ENCODE measurements at regions not wholly inside any gene's neighbourhood (a gene's known extent, or its start where the extent isn't known, plus 50 kb on each side); places are given as distances from the start of the nearest gene placed in this dataset.

DNA sequence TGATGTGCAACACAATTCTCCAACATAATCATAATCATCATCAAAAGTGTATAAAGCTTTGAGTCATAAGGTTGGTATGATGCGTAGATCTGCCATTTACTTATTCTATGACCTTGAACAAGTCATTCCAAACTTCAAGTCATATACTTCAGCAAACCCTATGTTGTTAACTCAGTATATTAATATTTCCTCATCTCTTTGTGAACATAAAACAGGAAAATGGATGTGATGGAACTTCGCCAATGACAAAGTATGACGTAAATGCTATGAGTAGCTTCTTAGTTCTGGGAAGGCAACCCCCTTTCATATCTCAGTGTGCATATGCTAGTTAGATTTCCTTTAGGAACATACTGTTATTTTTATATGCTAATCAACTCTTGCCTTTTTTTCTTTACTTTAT is 102.7 kb upstream of the ANO3 start:
- DNase-seq (ENCODE audit: extremely low read depth in 1 of 11, low read depth in 9 of 11, low spot score in 4 of 11) = no peak

DNA sequence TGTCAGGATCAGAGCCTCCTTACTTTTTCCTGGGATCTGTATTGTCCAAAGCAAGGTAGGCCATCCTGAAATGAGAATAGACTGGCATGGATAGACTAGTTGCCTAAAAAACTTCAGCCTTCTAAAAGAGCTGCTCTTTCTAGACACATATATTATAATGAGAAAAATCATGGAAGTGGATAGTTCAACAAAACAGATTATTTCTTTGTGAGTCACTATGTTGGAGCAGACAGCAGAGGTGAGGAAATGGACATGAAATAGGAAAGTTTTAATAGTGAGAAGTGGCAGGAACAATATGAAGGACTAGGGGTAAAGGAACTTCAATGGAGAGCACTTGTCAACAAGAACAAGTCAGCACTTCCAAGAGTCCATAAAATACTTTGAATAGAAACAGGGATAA is 101.9 kb upstream of the ANO3 start:
- DNase-seq (ENCODE audit: extremely low read depth in 1 of 11, low read depth in 9 of 11, low spot score in 4 of 11) = no peak

DNA sequence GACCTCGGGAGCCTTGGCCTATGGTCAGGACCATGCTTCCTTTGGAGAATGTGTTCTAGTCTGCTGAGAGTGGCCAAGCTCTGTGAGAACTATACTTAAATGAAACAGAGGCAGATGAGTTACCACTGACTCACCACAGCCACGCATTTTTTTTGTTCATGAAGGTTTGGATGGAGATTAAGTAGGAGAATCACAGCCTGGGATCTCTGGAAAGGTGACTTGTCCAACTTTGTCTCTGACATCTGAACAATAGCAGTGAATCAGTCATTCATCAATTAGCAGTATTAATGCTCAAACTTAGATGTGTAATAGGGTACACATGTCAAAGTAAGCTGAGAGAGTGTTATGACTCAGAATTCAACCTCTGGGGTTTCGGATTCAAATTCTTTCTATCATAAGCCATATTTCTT is 100.7 kb upstream of the ANO3 start:
- DNase-seq (ENCODE audit: extremely low read depth in 1 of 11, low read depth in 9 of 11, low spot score in 4 of 11) = no peak

DNA sequence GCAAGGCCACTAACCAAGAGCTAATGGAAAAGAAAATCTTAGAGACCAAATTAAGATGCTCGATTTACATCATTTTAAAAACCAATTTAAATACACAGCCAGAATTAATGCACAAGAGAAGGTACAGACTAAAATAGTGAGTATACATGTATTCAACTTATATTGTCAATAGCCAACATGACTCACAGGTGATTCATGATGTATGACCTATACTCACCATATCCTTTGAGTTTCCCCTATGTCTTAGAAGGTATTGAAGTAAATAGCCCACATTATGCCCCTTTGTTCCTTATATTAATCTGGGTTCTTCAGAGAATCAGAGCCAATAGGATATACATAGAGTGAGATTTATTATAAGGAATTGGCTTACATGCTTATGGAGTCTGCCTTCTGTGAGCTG is 97.5 kb upstream of the ANO3 start:
- DNase-seq (ENCODE audit: extremely low read depth in 1 of 11, low read depth in 9 of 11, low spot score in 4 of 11) = no peak

DNA sequence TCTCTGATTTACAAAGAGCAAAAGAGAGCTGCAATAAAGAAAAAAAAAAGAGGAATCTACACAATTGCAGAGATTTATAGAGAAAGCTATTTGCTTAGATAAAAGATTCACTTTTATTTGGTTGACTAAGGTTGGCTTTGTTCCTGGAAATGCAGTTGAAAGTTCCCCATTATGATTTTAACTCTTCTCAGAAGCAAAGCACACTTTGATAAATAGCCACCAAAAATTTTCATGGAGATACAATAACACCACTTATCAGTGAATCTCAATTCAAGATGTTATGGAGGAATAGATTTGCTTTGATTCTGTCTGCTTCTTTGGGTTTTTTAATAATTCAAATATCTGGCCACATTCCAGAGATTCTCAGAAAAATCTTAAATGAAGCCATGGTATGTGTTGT is 88.5 kb upstream of the ANO3 start:
- no peak for DNase-seq (ENCODE audit: extremely low read depth in 1 of 11, low read depth in 9 of 11, low spot score in 4 of 11)

DNA sequence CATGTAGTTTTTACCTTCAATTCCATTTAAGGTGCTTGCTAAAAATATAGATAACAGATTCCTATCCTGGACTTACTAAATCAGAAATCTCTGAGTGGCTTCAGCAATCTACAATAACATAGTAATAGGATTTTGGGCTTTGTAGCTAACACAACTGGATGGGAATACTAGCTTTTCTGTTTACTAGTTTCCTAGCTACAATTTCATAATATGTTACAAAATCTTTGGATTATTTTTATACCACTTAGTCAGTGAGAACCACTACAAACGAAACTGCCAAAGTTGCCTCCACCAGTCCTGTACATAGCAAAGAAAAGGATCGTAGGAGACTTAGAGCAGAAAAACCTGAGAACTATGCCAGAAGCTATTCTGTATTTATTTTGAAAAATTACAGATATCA is 87.7 kb upstream of the ANO3 start:
- no peak for DNase-seq (ENCODE audit: extremely low read depth in 1 of 11, low read depth in 9 of 11, low spot score in 4 of 11)

DNA sequence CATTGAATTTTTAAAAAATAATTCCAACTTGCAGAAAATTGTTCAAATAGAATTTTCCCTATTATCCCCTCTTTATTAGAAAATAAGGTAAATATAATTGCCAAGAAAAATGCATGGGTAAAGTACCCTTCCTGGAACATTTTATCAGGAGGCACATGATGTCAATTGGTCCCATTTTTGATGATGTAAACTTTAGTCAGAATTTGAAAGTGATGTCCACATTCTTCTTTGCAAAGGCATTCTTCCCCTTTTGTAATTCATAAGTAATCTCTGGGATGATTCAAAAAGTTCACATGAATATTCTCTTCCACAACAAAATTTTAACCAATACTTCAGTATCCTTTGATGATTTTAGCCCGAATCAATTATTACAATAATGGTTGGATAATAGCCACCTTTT is 86.9 kb upstream of the ANO3 start:
- no peak for DNase-seq (ENCODE audit: extremely low read depth in 1 of 11, low read depth in 9 of 11, low spot score in 4 of 11)

DNA sequence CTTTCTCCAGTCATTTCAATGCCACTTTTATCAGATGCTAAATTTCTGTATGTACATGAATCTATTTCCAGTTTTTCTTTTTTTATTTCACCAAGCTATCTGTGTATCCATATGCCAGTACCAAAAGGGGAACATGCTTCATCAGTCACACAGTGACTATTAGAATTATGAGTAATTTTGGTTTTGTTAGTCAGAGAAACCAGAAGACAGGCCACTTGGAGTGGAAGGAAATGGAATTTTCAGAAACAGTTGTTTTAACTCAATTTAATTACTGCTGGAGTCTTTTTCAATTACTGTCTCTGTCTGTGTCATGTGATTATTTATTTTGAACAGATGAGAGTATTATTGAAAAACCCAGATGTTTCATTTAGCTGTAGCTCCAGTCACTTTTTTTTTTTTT is 84.6 kb upstream of the ANO3 start:
- DNase-seq (ENCODE audit: extremely low read depth in 1 of 11, low read depth in 9 of 11, low spot score in 4 of 11) = peak in 4 of 11 donors; percentile 8 to 11 (median 8)

DNA sequence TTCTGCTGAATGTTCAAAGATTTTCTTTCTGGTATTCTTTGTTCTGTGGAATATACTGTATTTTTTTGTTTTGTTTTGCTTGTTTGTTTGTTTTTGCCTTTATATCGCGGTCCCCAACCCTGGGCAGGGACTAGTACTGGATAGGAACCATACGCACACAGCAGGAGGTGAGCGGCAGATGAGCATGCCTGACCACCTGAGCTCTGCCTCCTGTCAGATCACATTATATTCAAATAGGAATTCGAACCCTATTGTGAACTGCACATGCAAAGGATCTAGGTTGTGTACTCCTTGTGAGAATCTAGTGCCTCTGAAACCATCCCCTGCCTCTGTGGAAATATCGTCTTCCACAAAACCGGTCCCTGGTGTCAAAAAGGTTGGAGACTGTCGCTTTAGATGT is 83.3 kb upstream of the ANO3 start:
- no peak for DNase-seq (ENCODE audit: extremely low read depth in 1 of 11, low read depth in 9 of 11, low spot score in 4 of 11)

DNA sequence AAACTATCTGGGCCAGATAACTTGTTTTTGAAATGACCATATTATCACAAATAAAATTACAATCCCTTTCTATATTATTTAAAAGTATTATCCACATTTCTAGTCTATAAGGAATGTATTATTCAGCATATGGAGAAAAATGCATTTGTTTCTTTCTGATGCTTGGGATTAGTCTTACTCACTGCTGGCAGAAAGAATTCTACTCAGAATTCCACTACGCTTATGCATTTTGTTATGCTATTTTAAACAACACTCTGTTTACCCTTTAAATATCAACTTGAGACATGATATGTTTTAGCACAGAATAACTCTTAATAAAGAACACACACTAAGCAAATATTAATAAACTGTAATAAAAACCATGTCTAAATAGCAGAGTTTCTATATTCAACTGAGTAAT is 77.6 kb upstream of the ANO3 start:
- no peak for DNase-seq (ENCODE audit: extremely low read depth in 1 of 11, low read depth in 9 of 11, low spot score in 4 of 11)

DNA sequence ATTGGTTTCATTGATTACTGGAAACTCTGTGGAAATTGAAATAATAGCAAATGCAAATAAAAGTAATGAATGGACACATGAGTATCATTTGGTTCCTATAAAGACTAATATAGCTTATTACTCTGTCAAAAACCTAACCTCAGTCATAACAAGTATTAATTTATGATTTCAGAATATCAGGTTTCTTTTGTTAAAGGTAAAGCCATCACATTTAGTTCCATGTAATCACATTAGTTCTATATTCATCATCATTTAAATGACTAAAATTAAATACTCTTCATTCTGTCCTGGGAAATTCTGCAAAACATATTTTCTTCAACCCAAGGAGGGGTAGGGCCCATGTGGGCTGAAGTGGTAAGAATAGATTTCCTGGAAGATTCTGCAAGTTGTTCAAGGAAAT is 68.2 kb upstream of the ANO3 start:
- DNase-seq (ENCODE audit: extremely low read depth in 1 of 11, low read depth in 9 of 11, low spot score in 4 of 11) = no peak

DNA sequence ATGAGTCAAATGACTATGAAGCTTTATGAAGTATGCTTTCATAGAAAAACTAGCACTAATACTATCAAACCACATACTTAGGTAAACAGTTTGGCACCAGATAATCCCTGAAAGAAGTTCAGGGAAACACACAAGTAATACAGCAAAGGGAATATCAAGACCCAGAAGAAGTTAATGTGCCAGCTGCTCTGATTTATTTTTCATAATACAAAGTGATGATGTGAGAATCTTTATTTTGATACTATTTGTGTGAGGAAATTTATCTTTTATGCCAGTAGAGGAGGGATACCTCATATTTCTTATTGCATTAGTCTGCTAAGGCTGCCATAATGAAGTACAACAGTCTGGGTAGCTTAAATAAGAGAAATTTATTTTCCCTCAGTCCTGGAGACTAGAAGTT is 67.7 kb upstream of the ANO3 start:
- DNase-seq (ENCODE audit: extremely low read depth in 1 of 11, low read depth in 9 of 11, low spot score in 4 of 11) = no peak

DNA sequence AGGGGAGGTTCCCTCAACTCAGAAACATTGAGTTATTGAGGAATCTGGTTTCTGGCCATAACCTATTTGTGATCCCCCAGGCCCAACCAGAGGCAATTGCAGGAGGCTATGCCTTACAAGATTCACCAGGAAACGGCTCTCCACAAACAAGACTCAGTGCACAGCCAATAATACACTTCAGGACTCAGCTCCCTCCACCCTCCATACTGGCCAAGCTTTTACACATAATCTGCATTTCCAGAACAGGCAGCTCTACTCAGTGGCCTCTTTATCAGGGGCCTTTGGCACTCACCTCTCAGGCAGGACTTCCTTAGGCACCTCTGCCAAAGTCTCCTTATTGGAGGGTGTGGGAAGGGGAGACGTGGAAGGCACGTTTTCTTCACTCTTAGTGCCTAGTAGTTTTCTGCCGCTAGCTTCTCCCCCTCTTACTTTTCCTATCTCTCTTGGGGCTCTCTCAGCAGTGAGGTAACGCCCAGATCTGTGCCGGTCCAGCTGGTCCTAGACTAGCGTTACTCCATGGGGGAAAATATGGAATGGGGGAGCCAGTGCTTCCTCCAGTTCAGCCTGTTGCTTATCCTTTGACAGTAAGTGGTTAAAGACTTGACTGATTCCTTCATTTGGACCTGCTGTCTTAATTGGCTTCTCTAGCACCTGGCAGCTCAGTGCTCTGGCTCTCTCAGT is 62.8 kb upstream of the ANO3 start:
- no peak for DNase-seq (ENCODE audit: extremely low read depth in 1 of 11, low read depth in 9 of 11, low spot score in 4 of 11)

DNA sequence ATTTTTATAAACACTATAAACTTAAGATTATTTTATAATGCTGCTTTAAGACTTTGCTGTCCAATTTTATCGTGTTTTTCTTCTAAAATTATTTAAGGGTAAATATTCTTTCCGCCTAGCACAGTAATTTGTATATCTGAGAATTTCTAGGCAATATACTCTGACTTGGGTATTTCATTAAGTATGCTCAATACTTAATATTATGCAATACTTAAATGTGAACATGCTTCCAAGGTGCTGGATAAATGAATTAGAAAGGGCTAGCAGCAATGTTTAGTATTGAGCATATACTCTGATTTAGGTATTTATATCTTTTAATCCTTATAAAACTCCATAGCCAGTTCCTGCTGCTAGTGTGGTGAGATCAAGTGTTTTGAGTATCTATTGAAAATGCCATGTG is 60.3 kb upstream of the ANO3 start:
- DNase-seq (ENCODE audit: extremely low read depth in 1 of 11, low read depth in 9 of 11, low spot score in 4 of 11) = no peak

DNA sequence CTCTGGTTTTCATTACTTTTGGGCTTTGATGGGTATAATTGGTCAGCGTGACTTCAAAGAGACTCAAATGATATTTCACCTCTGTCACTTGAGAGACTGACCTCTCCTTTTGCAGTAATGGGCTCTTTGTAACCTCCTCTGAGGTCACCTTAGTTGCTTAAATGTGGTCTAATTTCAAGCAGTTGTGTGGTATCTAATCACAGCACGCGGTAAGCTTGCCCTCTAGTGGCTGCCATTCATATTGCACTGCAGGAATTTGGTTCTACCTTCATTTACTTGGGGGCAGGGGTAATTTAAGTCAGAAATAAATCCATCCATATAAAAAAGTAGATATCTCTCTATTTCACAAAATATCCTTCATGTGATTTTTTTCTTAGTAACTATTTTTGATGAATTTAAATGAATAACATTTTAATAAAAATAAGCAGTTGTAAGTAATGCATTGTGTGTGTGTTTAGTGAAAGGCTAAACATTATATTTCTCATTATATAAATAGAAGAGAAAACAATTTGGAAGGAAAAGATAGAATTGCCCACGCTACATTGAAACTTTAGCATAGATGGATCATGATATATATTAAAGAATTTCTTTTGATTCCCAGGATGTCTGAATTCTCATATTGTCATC is 55.0 kb upstream of the ANO3 start:
- peak in 9 of 11 donors; percentile 33 to 56 (median 44) for DNase-seq (ENCODE audit: extremely low read depth in 1 of 11, low read depth in 9 of 11, low spot score in 4 of 11)

DNA sequence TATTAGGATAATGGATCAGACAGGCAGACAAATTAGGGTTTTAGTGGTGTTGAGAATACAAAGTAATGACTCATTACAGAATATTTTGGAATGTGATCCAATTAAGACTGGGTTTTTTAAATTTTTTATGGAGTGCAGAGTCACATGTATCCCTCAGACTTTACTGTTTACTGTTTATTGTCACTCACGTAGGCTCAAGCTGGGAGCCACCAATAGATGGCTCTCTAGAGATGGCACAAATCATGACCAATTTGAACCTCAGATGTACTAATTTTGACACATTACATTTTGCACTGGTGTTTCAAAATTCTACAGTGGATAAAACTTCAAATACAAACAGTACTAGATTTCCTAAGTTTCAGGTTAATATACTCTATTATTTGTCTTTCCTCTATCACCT is 53.6 kb upstream of the ANO3 start:
- no peak for DNase-seq (ENCODE audit: extremely low read depth in 1 of 11, low read depth in 9 of 11, low spot score in 4 of 11)

Data from renal cortex interstitium (tissue), 11 donors.